ENCODE measurements at regions not wholly inside any gene's neighbourhood (a gene's known extent, or its start where the extent isn't known, plus 50 kb on each side); places are given as distances from the start of the nearest gene placed in this dataset.

- H3K4ac ChIP-seq (replicated peaks; ENCODE audit: insufficient read length, low read depth, low read length) = no peak overlapping the region
- POLR2A ChIA-PET (ENCODE audit: partially characterized antibody) = no interaction called here
- no peaks in the 10 kb centered on the region for H3K27me3 ChIP-seq (replicated peaks in 1 of 4; ENCODE audit: control insufficient read depth in 3 of 4, extremely low read depth in 1 of 4, insufficient read depth in 3 of 4, low read length in 3 of 4)
- H2BK12ac ChIP-seq (ENCODE audit: low read depth, low read length) = no peak overlapping the region
- H3K4me3 ChIP-seq (ENCODE audit: extremely low read depth in 1 of 4, insufficient read depth in 2 of 4, low read depth in 3 of 4, low read length in 4 of 4) = no peak overlapping the region
- no peaks in the 10 kb centered on the region for H3K23me2 ChIP-seq (ENCODE audit: low read depth, low read length)
- H3K9ac ChIP-seq (replicated peaks in 1 of 4; ENCODE audit: extremely low read depth in 1 of 4, low read depth in 3 of 4, low read length in 3 of 4) = no peak overlapping the region
- H2BK15ac ChIP-seq (ENCODE audit: low read length) = no peak overlapping the region
- no peak overlapping the region for H3K18ac ChIP-seq (ENCODE audit: extremely low read depth, low read length)
- H2AFZ ChIP-seq (ENCODE audit: low read length) = no peak overlapping the region
- CTCF ChIA-PET (ENCODE audit: partially characterized antibody) = interaction anchor here (1.3 kb wide), 1 partner anchor 18 kb away, joined by 3 read pairs; no protein-coding TSS in a partner anchor
- no peak overlapping the region for H2BK5ac ChIP-seq (ENCODE audit: low read depth, low read length)
- DNase-seq (ENCODE audit: low read depth in 1 of 2, low spot score in 2 of 2) (no peak), FAIRE-seq (no peak)
- H4K91ac ChIP-seq (replicated peaks; ENCODE audit: insufficient read length, low read length) = no peak overlapping the region
- WGBS, 2 experiments (ENCODE audit: extremely low coverage in 1 of 2, insufficient coverage in 1 of 2, insufficient read length in 1 of 2, insufficient replicate concordance in 2 of 2, low coverage in 1 of 2, low lambda C conversion rate in 2 of 2, missing lambda C conversion rate in 1 of 2) = 96% methylated on average over 2 of the region's 2 CpGs; no CpG with 5 or more reads in 1 of the 2 experiments
- TF ChIP-seq YY1 (IDR thresholded peaks at IDR 0.05; ENCODE audit: low read depth, low read length) (no peak), BACH1 (IDR thresholded peaks at IDR 0.05; ENCODE audit: low read length) (no peak), ZNF274 (IDR thresholded peaks at IDR 0.05; ENCODE audit: borderline replicate concordance, extremely low read depth, low read length) (no peak), CHD1 (IDR thresholded peaks at IDR 0.05; ENCODE audit: low read depth, low read length) (no peak), EP300 (IDR thresholded peaks at IDR 0.05; ENCODE audit: borderline replicate concordance in 1 of 2, low read depth in 2 of 2, low read length in 2 of 2) (no peak), POU5F1 (IDR thresholded peaks at IDR 0.05; ENCODE audit: low read depth, low read length) (no peak), SIN3A (conservative IDR thresholded peaks at IDR 0.05 in 1 of 2, IDR thresholded peaks at IDR 0.05 in 1 of 2; ENCODE audit: low read depth in 1 of 2, low read length in 2 of 2) (no peak), CEBPB (IDR thresholded peaks at IDR 0.05; ENCODE audit: low read depth, low read length) (no peak), JUND (IDR thresholded peaks at IDR 0.05; ENCODE audit: low read length) (no peak), BRCA1 (IDR thresholded peaks at IDR 0.05; ENCODE audit: low read depth, low read length) (no peak), TAF7 (optimal IDR thresholded peaks at IDR 0.05; ENCODE audit: borderline replicate concordance, low read depth, low read length) (no peak), KDM5A (IDR thresholded peaks at IDR 0.05; ENCODE audit: low read length) (no peak), E2F6 (IDR thresholded peaks at IDR 0.05) (no peak), TBP (IDR thresholded peaks at IDR 0.05; ENCODE audit: low read depth, low read length) (no peak), POLR2A (IDR thresholded peaks at IDR 0.05; ENCODE audit: control extremely low read depth in 1 of 2, low read depth in 2 of 2, low read length in 2 of 2) (no peak)
- H3K56ac ChIP-seq (replicated peaks; ENCODE audit: insufficient read length, low read depth, low read length) = no peak overlapping the region
- no peak overlapping the region for H3K27ac ChIP-seq (ENCODE audit: low read depth, low read length)
- H3K36me3 ChIP-seq (ENCODE audit: control insufficient read depth in 2 of 4, insufficient read depth in 4 of 4, low read length in 3 of 4) = no peaks in the 10 kb centered on the region
- no peaks in the 10 kb centered on the region for H3K4me1 ChIP-seq (replicated peaks in 1 of 4; ENCODE audit: control insufficient read depth in 3 of 4, insufficient read depth in 4 of 4, low read length in 3 of 4)
- H2BK120ac ChIP-seq (replicated peaks; ENCODE audit: low read depth, low read length) = no peak overlapping the region
- no peak overlapping the region for H4K5ac ChIP-seq (ENCODE audit: insufficient read length, low read depth, low read length)
- H3K4me2 ChIP-seq (ENCODE audit: insufficient read depth in 1 of 2, low read depth in 2 of 2, low read length in 2 of 2) = no peak overlapping the region
- H4K20me1 ChIP-seq (replicated peaks in 1 of 2; ENCODE audit: control insufficient read depth in 1 of 2, insufficient read depth in 2 of 2, low read length in 2 of 2) = no peaks in the 10 kb centered on the region
- no peaks in the 10 kb centered on the region for H3K79me2 ChIP-seq (ENCODE audit: control insufficient read depth in 1 of 2, insufficient read depth in 2 of 2, low read length in 2 of 2)
- no peak overlapping the region for H4K8ac ChIP-seq (ENCODE audit: extremely low read depth, insufficient read depth, low read length)
- no peaks in the 10 kb centered on the region for H3K9me3 ChIP-seq (ENCODE audit: insufficient read depth in 2 of 2, low read depth in 1 of 2, low read length in 1 of 2)
- no peaks in the 10 kb centered on the region for H3K79me1 ChIP-seq (ENCODE audit: low read depth, low read length)
- no peak overlapping the region for H2AK5ac ChIP-seq (ENCODE audit: low read depth, low read length)
- H3K14ac ChIP-seq (ENCODE audit: insufficient read length) = no peak overlapping the region
- no peak overlapping the region for H3K23ac ChIP-seq (ENCODE audit: insufficient read length)
- no peak overlapping the region for H2BK20ac ChIP-seq (ENCODE audit: low read length)
Observed at GRCh38 chr9:7554699-7555098, 244.9 kb downstream of the DMAC1 start.

Measured in H1 (cell line).